HFFc6 (cell line): ENCODE measurements at regions not wholly inside any gene's neighbourhood (a gene's known extent, or its start where the extent isn't known, plus 50 kb on each side); places are given as distances from the start of the nearest gene placed in this dataset.

Experiments
- DNase-seq: peaks from one replicate; pipeline ENCODE4 v3.0.0-alpha.2; 2018
- H3K27ac Mint-ChIP-seq: 2 replicates; pipeline ENCODE4 v1.8.0; 2020; ENCODE audit warnings: mild to moderate bottlenecking, mixed read lengths
- H3K27me3 Mint-ChIP-seq: 2 replicates; pipeline ENCODE4 v1.8.0; 2021; ENCODE audit warnings: mild to moderate bottlenecking, moderate library complexity, mixed read lengths; ENCODE audit not compliant: insufficient read depth
- H3K36me3 Mint-ChIP-seq: 2 replicates; pipeline ENCODE4 v1.8.0; 2021; ENCODE audit warnings: low read depth, mixed read lengths
- H3K4me1 Mint-ChIP-seq: 2 replicates; pipeline ENCODE4 v1.8.0; 2020; ENCODE audit warnings: low read depth, mixed read lengths
- H3K4me3 Mint-ChIP-seq: 2 replicates; pipeline ENCODE4 v1.8.0; 2020; ENCODE audit warnings: mild to moderate bottlenecking, moderate library complexity, mixed read lengths
- H3K9me3 Mint-ChIP-seq: 2 replicates; pipeline ENCODE4 v1.8.0; 2020; ENCODE audit warnings: mild to moderate bottlenecking, mixed read lengths
- CTCF ChIP-seq: fragments of 200-600 bp; sonication (generic); IDR thresholded peaks from 2 replicates; pipeline ENCODE4 v1.5.0; 2021; ENCODE audit warnings: antibody characterized with exemption, mild to moderate bottlenecking

- no peak for DNase-seq
- H3K27me3 Mint-ChIP-seq = no peaks in the 10 kb centered on the region; the same call in 1 of the 2 replicates
- no peak overlapping the region for H3K27ac Mint-ChIP-seq
- no peak for TF ChIP-seq CTCF
- H3K9me3 Mint-ChIP-seq = peaks cover 43% of the 10 kb centered on the region
- H3K36me3 Mint-ChIP-seq = no peaks in the 10 kb centered on the region
- H3K4me1 Mint-ChIP-seq = no peaks in the 10 kb centered on the region
- H3K4me3 Mint-ChIP-seq = no peak overlapping the region
These were observed 143.1 kb downstream of the CMPK2 start for GRCh38 chr2:6722574-6722973.

GRCh38 chr2:6723865-6724604, 141.7 kb downstream of the CMPK2 start:
- Mint-ChIP-seq H3K9me3 (peaks cover 49% of the 10 kb centered on the region), H3K27ac (no peak overlapping the region), H3K27me3 (no peaks in the 10 kb centered on the region; the same call in 1 of the 2 replicates), H3K36me3 (no peaks in the 10 kb centered on the region), H3K4me1 (no peaks in the 10 kb centered on the region), H3K4me3 (no peak overlapping the region)
- DNase-seq = no peak
- TF ChIP-seq CTCF = no peak

- H3K9me3 Mint-ChIP-seq = peaks cover 46% of the 10 kb centered on the region
- no peaks in the 10 kb centered on the region for H3K4me1 Mint-ChIP-seq
- DNase-seq = no peak
- no peak overlapping the region for H3K27ac Mint-ChIP-seq
- no peaks in the 10 kb centered on the region for H3K36me3 Mint-ChIP-seq
- H3K4me3 Mint-ChIP-seq = no peak overlapping the region
- TF ChIP-seq CTCF = no peak
- no peaks in the 10 kb centered on the region; the same call in 1 of the 2 replicates for H3K27me3 Mint-ChIP-seq
These were observed 141.0 kb downstream of the CMPK2 start for GRCh38 chr2:6724605-6725140.

GRCh38 chr2:6728156-6728555, 137.6 kb downstream of the CMPK2 start:
- Mint-ChIP-seq H3K36me3 (no peaks in the 10 kb centered on the region), H3K4me1 (no peaks in the 10 kb centered on the region), H3K27ac (no peak overlapping the region), H3K27me3 (no peaks in the 10 kb centered on the region; the same call in 1 of the 2 replicates), H3K9me3 (peaks cover 50% of the 10 kb centered on the region), H3K4me3 (no peak overlapping the region)
- no peak for TF ChIP-seq CTCF
- no peak for DNase-seq

- Mint-ChIP-seq H3K27ac (no peak overlapping the region), H3K4me1 (no peaks in the 10 kb centered on the region), H3K4me3 (no peak overlapping the region), H3K9me3 (peaks cover 54% of the 10 kb centered on the region), H3K27me3 (peaks cover 1% of the 10 kb centered on the region), H3K36me3 (no peaks in the 10 kb centered on the region)
- TF ChIP-seq CTCF = no peak
- DNase-seq = no peak
These were observed 135.7 kb downstream of the CMPK2 start for GRCh38 chr2:6730003-6730402.
